ENCODE measurements at regions not wholly inside any gene's neighbourhood (a gene's known extent, or its start where the extent isn't known, plus 50 kb on each side); places are given as distances from the start of the nearest gene placed in this dataset.

DNA sequence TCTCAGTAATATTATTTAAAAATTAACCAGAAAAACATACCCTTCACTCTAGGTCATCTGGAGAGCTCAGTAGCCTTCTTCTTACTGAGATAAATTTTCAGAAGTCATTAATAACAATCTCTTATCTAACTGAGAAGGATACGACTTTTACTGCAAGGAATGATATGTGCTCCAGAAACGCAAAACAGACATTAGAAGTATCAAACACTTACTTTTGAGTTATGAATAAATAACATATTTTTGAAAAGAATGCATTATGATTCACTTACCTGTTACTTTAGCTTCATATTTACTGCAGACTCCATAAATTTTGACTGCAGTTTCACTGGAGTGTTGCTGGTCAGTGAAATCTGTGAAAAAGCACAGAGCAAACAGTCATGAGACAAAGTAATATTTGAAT lies 668.7 kb upstream of the NRSN1 start (continued):
- no peak for TF ChIP-seq ZNF562 (CRISPR knock-in tag; IDR thresholded peaks at IDR 0.05; ENCODE audit: borderline replicate concordance)
- TF ChIP-seq PAWR (CRISPR knock-in tag; IDR thresholded peaks at IDR 0.05; ENCODE audit: borderline replicate concordance), result no peak

DNA sequence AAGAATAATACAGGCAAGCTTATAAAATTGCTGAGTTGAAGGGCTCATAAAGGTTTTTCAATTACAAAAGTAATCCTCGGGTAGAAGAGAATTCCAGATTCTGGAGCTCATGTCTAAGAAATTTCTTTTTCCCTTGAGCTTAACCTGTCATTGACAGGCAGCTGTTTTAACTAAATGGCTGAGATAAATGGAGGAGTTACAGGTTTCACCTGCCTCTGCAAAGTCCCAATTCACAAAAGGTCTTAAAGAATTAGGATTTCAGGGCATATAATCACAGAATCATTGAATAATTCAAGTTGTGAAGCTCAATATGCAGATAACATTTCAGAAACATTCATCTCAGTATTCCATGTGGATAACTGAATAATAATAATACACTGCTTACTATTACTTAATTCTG lies 660.1 kb upstream of the NRSN1 start:
- Histone ChIP-seq H3K27me3 (ENCODE audit: control insufficient read depth in 1 of 2, insufficient read depth in 2 of 2, low read length in 2 of 2) (no peaks in the 10 kb centered on the region), H3K4me3 (replicated peaks in 1 of 3; ENCODE audit: insufficient read depth in 1 of 3, low read depth in 2 of 3, low read length in 3 of 3) (no peak overlapping the region), H3K4me1 (ENCODE audit: insufficient read depth, low read length) (no peaks in the 10 kb centered on the region), H3K9ac (ENCODE audit: insufficient read depth, low read depth, low read length) (no peak overlapping the region), H4K20me1 (ENCODE audit: insufficient read depth, low read length) (no peaks in the 10 kb centered on the region), H2AFZ (ENCODE audit: low read length) (no peak overlapping the region), H3K27ac (ENCODE audit: extremely low read length, insufficient read depth, low read length) (no peak overlapping the region), H3K79me2 (ENCODE audit: insufficient read depth, low read length) (no peaks in the 10 kb centered on the region), H3K36me3 (replicated peaks in 1 of 2; ENCODE audit: control insufficient read depth in 1 of 2, insufficient read depth in 2 of 2, low read length in 2 of 2) (no peaks in the 10 kb centered on the region), H3K4me2 (ENCODE audit: low read depth, low read length) (no peak overlapping the region), H3K9me3 (ENCODE audit: low read length) (peaks cover 7% of the 10 kb centered on the region)
- FAIRE-seq (no peak), ATAC-seq (no peak), DNase-seq (ENCODE audit: low spot score) (no peak)
- BruUV-seq (replicated peaks), result no TSS peak
- TF ChIP-seq ZNF317 (CRISPR knock-in tag; IDR thresholded peaks at IDR 0.05), result no peak
- TF ChIP-seq, protein P1, sequence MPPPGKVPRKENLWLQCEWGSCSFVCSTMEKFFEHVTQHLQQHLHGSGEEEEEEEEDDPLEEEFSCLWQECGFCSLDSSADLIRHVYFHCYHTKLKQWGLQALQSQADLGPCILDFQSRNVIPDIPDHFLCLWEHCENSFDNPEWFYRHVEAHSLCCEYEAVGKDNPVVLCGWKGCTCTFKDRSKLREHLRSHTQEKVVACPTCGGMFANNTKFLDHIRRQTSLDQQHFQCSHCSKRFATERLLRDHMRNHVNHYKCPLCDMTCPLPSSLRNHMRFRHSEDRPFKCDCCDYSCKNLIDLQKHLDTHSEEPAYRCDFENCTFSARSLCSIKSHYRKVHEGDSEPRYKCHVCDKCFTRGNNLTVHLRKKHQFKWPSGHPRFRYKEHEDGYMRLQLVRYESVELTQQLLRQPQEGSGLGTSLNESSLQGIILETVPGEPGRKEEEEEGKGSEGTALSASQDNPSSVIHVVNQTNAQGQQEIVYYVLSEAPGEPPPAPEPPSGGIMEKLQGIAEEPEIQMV (CRISPR knock-in tag; IDR thresholded peaks at IDR 0.05; ENCODE audit: low read depth), result no peak
- no peak for TF ChIP-seq ATF7 (IDR thresholded peaks at IDR 0.05)
- TF ChIP-seq ATF7 (CRISPR knock-in tag; IDR thresholded peaks at IDR 0.05), result no peak
- TF ChIP-seq, protein P2, sequence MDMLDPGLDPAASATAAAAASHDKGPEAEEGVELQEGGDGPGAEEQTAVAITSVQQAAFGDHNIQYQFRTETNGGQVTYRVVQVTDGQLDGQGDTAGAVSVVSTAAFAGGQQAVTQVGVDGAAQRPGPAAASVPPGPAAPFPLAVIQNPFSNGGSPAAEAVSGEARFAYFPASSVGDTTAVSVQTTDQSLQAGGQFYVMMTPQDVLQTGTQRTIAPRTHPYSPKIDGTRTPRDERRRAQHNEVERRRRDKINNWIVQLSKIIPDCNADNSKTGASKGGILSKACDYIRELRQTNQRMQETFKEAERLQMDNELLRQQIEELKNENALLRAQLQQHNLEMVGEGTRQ (IDR thresholded peaks at IDR 0.05; ENCODE audit: low read depth, low read length), result no peak
- TF ChIP-seq, protein P2 (CRISPR knock-in tag; IDR thresholded peaks at IDR 0.05; ENCODE audit: borderline replicate concordance), result no peak
- no peak for TF ChIP-seq SIX1 (CRISPR knock-in tag; IDR thresholded peaks at IDR 0.05; ENCODE audit: borderline replicate concordance)
- TF ChIP-seq ZNF607 (CRISPR knock-in tag; IDR thresholded peaks at IDR 0.05; ENCODE audit: borderline replicate concordance), result no peak
- TF ChIP-seq MBNL3 (CRISPR knock-in tag; conservative IDR thresholded peaks at IDR 0.05), result no peak
- no peak for TF ChIP-seq PHF5A (CRISPR knock-in tag; IDR thresholded peaks at IDR 0.05; ENCODE audit: low read depth, unreplicated experiment)
- TF ChIP-seq MAZ (IDR thresholded peaks at IDR 0.05; ENCODE audit: borderline replicate concordance, low read depth, low read length), result no peak
- no peak for TF ChIP-seq MAZ (CRISPR knock-in tag; IDR thresholded peaks at IDR 0.05; ENCODE audit: low read depth)
- TF ChIP-seq, protein P3, sequence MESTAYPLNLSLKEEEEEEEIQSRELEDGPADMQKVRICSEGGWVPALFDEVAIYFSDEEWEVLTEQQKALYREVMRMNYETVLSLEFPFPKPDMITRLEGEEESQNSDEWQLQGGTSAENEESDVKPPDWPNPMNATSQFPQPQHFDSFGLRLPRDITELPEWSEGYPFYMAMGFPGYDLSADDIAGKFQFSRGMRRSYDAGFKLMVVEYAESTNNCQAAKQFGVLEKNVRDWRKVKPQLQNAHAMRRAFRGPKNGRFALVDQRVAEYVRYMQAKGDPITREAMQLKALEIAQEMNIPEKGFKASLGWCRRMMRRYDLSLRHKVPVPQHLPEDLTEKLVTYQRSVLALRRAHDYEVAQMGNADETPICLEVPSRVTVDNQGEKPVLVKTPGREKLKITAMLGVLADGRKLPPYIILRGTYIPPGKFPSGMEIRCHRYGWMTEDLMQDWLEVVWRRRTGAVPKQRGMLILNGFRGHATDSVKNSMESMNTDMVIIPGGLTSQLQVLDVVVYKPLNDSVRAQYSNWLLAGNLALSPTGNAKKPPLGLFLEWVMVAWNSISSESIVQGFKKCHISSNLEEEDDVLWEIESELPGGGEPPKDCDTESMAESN (CRISPR knock-in tag; conservative IDR thresholded peaks at IDR 0.05), result no peak
- no peak for TF ChIP-seq GFI1 (CRISPR knock-in tag; IDR thresholded peaks at IDR 0.05; ENCODE audit: borderline replicate concordance)
- CTCF ChIA-PET (ENCODE audit: low intra/inter-chr PET ratio, low total read pairs), result no interaction called here
- POLR2A ChIA-PET, result no interaction called here
- 8% methylated on average over 1 of the region's 1 CpG for WGBS (ENCODE audit: low lambda C conversion rate)
- intact Hi-C loops (cut with micrococcal nuclease; ENCODE audit: unreplicated experiment), result no loop called here
- in situ Hi-C loops (cut with HindIII; ENCODE audit: extremely low pct_ligation_motif_present, low pct_unique_long_range_greater_than_20kb), result no loop called here

Measured in HepG2 (cell line).